Cardiac muscle cell (in vitro differentiated cells and primary cell): ENCODE measurements at regions not wholly inside any gene's neighbourhood (a gene's known extent, or its start where the extent isn't known, plus 50 kb on each side); places are given as distances from the start of the nearest gene placed in this dataset.

Experiments used
- DNase-seq, 2 donors: peaks; one replicate each; pipeline versions ENCODE4 v3.0.0 to v3.0.0-alpha.2; 2010 to 2017; ENCODE audit warnings: low read depth in 1 of 2, low spot score in 1 of 2
- H3K27ac ChIP-seq: fragments of 200-600 bp; sonication (generic); 2 replicates; pipeline ENCODE4 v1.5.1; 2016
- H3K27me3 ChIP-seq: fragments of 200-600 bp; sonication (generic); 2 replicates; pipeline ENCODE4 v1.6.0; 2016; ENCODE audit warnings: control low read depth
- H3K36me3 ChIP-seq: fragments of 200-600 bp; sonication (generic); 2 replicates; pipeline ENCODE4 v1.5.1; 2016; ENCODE audit warnings: control low read depth
- H3K4me1 ChIP-seq: fragments of 200-600 bp; sonication (generic); 2 replicates; pipeline ENCODE4 v1.8.1; 2017; ENCODE audit warnings: low read depth, mild to moderate bottlenecking, mixed run types
- H3K4me3 ChIP-seq: fragments of 200-600 bp; sonication (generic); 2 replicates; pipeline ENCODE4 v1.5.1; 2016; ENCODE audit warnings: mild to moderate bottlenecking
- H3K9me3 ChIP-seq: fragments of 200-600 bp; sonication (generic); 2 replicates; pipeline ENCODE4 v1.5.1; 2017; ENCODE audit warnings: low read depth, mild to moderate bottlenecking, control low read depth
- TF ChIP-seq, protein P1 (sequence below): IDR thresholded peaks from 2 replicates; pipeline ENCODE4 v1.5.1; 2012; ENCODE audit warnings: low read depth, mild to moderate bottlenecking, low read length

DNA sequence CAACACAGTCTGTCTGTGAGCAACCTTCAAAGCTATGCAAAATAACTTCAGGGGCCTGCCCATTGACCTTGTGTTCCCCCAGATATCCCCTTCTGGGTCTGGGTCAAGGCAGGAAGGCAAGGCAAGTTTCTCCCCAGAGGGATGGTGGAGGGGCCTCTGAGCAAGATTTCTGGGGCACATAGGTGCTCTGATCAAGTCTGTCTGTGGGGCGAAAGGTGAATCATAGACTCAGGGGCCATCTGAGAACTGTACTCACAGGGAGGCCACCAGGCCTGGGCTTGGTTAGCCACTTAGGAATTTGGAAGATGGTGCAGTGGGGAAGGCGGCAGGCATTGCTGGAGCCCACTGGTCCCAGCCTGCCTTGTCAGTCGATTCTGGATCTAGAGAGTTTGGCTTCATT, 92.4 kb downstream of the MINAR1 start:
- no peak for DNase-seq
- no peak overlapping the region for H3K4me3 ChIP-seq
- no peaks in the 10 kb centered on the region for H3K36me3 ChIP-seq
- H3K27me3 ChIP-seq, result no peaks in the 10 kb centered on the region
- H3K4me1 ChIP-seq, result no peaks in the 10 kb centered on the region
- TF ChIP-seq, protein P1, sequence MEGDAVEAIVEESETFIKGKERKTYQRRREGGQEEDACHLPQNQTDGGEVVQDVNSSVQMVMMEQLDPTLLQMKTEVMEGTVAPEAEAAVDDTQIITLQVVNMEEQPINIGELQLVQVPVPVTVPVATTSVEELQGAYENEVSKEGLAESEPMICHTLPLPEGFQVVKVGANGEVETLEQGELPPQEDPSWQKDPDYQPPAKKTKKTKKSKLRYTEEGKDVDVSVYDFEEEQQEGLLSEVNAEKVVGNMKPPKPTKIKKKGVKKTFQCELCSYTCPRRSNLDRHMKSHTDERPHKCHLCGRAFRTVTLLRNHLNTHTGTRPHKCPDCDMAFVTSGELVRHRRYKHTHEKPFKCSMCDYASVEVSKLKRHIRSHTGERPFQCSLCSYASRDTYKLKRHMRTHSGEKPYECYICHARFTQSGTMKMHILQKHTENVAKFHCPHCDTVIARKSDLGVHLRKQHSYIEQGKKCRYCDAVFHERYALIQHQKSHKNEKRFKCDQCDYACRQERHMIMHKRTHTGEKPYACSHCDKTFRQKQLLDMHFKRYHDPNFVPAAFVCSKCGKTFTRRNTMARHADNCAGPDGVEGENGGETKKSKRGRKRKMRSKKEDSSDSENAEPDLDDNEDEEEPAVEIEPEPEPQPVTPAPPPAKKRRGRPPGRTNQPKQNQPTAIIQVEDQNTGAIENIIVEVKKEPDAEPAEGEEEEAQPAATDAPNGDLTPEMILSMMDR, result no peak
- no peaks in the 10 kb centered on the region for H3K9me3 ChIP-seq
- no peak overlapping the region for H3K27ac ChIP-seq

DNA sequence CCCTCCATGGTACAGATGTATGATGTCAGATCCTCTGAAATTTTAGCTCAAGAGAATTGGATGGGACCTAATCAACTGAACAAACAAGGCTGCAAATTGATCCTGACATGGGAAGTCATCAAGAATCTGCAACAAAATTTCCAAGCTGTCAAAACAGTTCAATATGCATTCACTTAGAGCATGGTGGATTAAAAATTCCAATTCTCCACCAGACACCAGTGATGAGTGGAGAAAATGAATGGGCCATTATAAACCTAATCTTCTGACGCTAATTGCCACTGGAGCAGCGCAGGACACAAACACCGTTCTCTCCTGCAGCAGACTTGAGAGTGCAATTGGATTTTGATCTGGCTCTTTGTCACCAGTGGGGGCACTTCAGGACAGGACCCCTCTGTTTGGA, 94.2 kb downstream of the MINAR1 start:
- Histone ChIP-seq H3K4me3 (no peak overlapping the region), H3K9me3 (no peaks in the 10 kb centered on the region), H3K27ac (no peak overlapping the region), H3K4me1 (no peaks in the 10 kb centered on the region), H3K36me3 (no peaks in the 10 kb centered on the region), H3K27me3 (no peaks in the 10 kb centered on the region)
- no peak for DNase-seq
- TF ChIP-seq, protein P1, result no peak

DNA sequence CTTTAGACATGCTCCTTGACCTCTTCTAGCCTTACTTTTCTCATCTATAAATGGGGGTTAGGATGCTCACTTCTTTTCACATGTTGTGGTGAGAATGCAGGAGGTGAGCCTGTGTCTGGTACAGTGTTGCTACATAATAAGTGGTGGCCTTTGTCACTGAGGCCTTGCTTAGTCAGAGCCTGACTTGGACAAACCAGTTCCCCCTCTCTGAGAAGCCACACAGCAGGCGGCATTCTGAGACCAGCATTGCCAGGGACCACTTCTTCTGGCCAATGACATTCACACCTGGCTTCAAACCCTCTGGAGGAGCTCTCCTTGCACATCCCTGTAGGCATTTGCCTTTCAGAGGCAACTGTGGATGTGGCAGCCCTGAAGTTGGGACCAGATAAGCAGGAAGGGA, 95.7 kb downstream of the MINAR1 start:
- Histone ChIP-seq H3K27me3 (no peaks in the 10 kb centered on the region), H3K4me1 (no peaks in the 10 kb centered on the region), H3K4me3 (no peak overlapping the region), H3K9me3 (no peaks in the 10 kb centered on the region), H3K36me3 (no peaks in the 10 kb centered on the region), H3K27ac (no peak overlapping the region)
- TF ChIP-seq, protein P1, result no peak
- DNase-seq, result no peak

DNA sequence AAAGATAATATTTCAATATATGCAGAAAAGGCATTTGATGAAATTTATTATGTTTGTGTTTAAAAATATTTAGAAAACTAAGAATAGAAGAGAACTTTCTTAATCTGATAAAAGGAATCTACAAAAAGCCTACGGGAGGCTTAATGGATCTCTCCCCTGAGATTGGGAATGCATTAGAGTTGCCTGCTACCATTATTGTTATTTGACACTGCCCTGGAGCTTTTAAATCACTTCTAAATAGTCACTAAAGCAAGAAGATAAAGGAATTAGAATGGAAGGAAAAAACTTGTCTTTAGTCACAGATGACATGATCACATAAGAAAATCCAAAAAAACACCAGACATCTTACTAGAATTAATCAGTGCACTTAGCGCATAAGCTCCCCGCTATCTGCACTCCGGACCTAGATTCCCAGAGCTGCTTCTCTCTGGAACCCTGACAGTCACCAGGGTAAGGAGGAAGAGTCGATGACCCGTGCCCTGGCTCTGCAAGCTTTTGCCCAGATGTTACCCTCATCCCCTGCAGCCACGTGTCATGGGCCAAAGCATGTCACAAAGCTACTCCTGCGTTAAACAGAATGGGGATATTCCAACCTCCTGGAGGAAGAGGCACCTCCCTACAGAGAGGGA, 97.1 kb downstream of the MINAR1 start:
- Histone ChIP-seq H3K27ac (no peak overlapping the region), H3K9me3 (no peaks in the 10 kb centered on the region), H3K4me3 (no peak overlapping the region), H3K36me3 (no peaks in the 10 kb centered on the region), H3K27me3 (no peaks in the 10 kb centered on the region), H3K4me1 (no peaks in the 10 kb centered on the region)
- no peak for DNase-seq
- TF ChIP-seq, protein P1, result no peak

DNA sequence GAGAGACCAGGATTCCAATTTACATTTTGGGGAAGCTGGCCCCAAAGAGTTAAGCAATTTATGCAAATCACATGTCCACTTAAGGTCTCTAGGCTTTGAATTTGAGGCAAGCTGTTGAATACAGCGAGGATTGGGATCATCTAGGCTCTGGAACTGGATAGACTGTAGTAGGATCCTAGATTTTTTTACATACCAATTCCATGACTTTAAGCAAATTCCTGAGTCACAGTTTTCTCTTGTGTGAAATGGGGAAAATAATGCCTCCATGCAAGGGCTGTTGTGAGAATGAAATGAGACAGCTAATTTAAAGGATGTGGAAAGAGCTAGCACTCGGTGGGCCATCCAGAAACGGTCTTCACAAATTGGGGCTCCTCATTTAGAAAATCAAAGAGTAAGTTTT, 103.4 kb downstream of the MINAR1 start:
- Histone ChIP-seq H3K4me1 (no peaks in the 10 kb centered on the region), H3K27me3 (no peaks in the 10 kb centered on the region), H3K36me3 (no peaks in the 10 kb centered on the region), H3K4me3 (no peak overlapping the region), H3K27ac (no peak overlapping the region), H3K9me3 (no peaks in the 10 kb centered on the region)
- DNase-seq, result no peak
- TF ChIP-seq, protein P1, result no peak
